ENCODE measurements at regions not wholly inside any gene's neighbourhood (a gene's known extent, or its start where the extent isn't known, plus 50 kb on each side); places are given as distances from the start of the nearest gene placed in this dataset.

DNA sequence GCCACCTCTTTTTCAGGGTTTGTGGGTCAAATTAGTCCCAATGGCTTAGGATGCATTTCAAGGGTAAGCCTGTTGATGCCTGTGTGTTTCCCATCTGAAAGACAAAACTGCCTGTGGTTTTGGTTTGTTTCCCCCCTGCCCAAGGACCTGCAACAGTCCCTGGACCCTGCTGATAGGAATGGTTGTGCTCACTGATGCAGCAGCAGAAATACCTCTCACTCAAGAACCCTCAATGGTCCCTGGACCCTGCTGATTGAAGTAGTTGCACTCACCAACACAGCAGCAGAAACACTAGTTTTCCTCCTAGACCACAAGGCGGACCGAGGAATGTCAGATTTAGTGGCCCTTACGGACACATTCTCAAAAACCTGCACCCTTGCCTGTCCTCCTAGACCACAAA lies 386.9 kb downstream of the NUP35 start:
- TF ChIP-seq, protein P1, sequence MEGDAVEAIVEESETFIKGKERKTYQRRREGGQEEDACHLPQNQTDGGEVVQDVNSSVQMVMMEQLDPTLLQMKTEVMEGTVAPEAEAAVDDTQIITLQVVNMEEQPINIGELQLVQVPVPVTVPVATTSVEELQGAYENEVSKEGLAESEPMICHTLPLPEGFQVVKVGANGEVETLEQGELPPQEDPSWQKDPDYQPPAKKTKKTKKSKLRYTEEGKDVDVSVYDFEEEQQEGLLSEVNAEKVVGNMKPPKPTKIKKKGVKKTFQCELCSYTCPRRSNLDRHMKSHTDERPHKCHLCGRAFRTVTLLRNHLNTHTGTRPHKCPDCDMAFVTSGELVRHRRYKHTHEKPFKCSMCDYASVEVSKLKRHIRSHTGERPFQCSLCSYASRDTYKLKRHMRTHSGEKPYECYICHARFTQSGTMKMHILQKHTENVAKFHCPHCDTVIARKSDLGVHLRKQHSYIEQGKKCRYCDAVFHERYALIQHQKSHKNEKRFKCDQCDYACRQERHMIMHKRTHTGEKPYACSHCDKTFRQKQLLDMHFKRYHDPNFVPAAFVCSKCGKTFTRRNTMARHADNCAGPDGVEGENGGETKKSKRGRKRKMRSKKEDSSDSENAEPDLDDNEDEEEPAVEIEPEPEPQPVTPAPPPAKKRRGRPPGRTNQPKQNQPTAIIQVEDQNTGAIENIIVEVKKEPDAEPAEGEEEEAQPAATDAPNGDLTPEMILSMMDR (conservative IDR thresholded peaks at IDR 0.05; ENCODE audit: low read depth in 2 of 2) = no peak
- TF ChIP-seq EZH2 (IDR thresholded peaks at IDR 0.05; ENCODE audit: low read depth, unreplicated experiment) (no peak), POLR2AphosphoS5 (IDR thresholded peaks at IDR 0.05; ENCODE audit: low read depth) (no peak), CREB1 (CRISPR knock-in tag; IDR thresholded peaks at IDR 0.05; ENCODE audit: low read depth) (no peak), EZH2phosphoT487 (IDR thresholded peaks at IDR 0.05; ENCODE audit: unreplicated experiment) (no peak), ZNF331 (CRISPR knock-in tag; IDR thresholded peaks at IDR 0.05; ENCODE audit: low read depth) (no peak)
- TF ChIP-seq, protein P2, sequence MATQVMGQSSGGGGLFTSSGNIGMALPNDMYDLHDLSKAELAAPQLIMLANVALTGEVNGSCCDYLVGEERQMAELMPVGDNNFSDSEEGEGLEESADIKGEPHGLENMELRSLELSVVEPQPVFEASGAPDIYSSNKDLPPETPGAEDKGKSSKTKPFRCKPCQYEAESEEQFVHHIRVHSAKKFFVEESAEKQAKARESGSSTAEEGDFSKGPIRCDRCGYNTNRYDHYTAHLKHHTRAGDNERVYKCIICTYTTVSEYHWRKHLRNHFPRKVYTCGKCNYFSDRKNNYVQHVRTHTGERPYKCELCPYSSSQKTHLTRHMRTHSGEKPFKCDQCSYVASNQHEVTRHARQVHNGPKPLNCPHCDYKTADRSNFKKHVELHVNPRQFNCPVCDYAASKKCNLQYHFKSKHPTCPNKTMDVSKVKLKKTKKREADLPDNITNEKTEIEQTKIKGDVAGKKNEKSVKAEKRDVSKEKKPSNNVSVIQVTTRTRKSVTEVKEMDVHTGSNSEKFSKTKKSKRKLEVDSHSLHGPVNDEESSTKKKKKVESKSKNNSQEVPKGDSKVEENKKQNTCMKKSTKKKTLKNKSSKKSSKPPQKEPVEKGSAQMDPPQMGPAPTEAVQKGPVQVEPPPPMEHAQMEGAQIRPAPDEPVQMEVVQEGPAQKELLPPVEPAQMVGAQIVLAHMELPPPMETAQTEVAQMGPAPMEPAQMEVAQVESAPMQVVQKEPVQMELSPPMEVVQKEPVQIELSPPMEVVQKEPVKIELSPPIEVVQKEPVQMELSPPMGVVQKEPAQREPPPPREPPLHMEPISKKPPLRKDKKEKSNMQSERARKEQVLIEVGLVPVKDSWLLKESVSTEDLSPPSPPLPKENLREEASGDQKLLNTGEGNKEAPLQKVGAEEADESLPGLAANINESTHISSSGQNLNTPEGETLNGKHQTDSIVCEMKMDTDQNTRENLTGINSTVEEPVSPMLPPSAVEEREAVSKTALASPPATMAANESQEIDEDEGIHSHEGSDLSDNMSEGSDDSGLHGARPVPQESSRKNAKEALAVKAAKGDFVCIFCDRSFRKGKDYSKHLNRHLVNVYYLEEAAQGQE (IDR thresholded peaks at IDR 0.05; ENCODE audit: unreplicated experiment) = no peak

All from GM23338 (cell line).